PFSK-1 (cell line): ENCODE measurements at regions not wholly inside any gene's neighbourhood (a gene's known extent, or its start where the extent isn't known, plus 50 kb on each side); places are given as distances from the start of the nearest gene placed in this dataset.

Experiments
- FOXP2 ChIP-seq: optimal IDR thresholded peaks from 2 replicates; pipeline ENCODE3; 2011; ENCODE audit warnings: borderline replicate concordance, control low read depth, inconsistent platforms; ENCODE audit not compliant: insufficient read depth; ENCODE audit errors: extremely low read length, extremely low read depth
- POLR2AphosphoS5 ChIP-seq: IDR thresholded peaks from 2 replicates; pipeline ENCODE4 v1.6.1; 2012; ENCODE audit warnings: low read depth, mild to moderate bottlenecking, control low read depth, low read length, moderate library complexity
- SIN3A ChIP-seq: IDR thresholded peaks from 2 replicates; pipeline ENCODE4 v1.6.1; 2012; ENCODE audit warnings: mild to moderate bottlenecking, low read length, moderate library complexity, borderline replicate concordance; ENCODE audit not compliant: insufficient read depth
- TF ChIP-seq, protein P1 (sequence below), 2 experiments: IDR thresholded peaks; 2 replicates each; pipeline versions ENCODE4 v1.6.1 to v1.8.0; 2011 to 2012; ENCODE audit warnings: low read depth in 2 of 2, low read length in 2 of 2, control low read depth in 1 of 2, inconsistent platforms in 1 of 2, mild to moderate bottlenecking in 1 of 2, moderate library complexity in 1 of 2; ENCODE audit not compliant: insufficient read depth in 1 of 2

DNA sequence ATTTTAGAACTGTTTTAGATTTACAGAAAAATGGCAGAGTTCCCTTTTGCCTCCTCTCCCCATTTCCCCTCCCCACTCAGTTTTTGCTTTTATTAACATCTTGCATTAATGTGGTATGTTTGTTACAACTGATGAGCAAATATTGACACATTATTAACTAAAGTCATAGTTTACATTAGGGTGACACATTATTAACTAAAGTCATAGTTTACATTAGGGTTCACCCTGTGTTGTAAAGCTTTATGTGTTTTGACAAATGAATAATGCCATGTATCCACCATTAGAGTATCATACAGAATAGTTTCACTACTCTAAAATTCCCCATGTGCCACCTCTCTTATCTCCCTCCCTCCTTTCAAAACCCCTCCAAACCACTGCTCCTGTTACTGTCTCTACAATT, 262.5 kb downstream of the NPR3 start:
- TF ChIP-seq POLR2AphosphoS5 (no peak), FOXP2 (no peak), SIN3A (no peak)
- TF ChIP-seq, protein P1, sequence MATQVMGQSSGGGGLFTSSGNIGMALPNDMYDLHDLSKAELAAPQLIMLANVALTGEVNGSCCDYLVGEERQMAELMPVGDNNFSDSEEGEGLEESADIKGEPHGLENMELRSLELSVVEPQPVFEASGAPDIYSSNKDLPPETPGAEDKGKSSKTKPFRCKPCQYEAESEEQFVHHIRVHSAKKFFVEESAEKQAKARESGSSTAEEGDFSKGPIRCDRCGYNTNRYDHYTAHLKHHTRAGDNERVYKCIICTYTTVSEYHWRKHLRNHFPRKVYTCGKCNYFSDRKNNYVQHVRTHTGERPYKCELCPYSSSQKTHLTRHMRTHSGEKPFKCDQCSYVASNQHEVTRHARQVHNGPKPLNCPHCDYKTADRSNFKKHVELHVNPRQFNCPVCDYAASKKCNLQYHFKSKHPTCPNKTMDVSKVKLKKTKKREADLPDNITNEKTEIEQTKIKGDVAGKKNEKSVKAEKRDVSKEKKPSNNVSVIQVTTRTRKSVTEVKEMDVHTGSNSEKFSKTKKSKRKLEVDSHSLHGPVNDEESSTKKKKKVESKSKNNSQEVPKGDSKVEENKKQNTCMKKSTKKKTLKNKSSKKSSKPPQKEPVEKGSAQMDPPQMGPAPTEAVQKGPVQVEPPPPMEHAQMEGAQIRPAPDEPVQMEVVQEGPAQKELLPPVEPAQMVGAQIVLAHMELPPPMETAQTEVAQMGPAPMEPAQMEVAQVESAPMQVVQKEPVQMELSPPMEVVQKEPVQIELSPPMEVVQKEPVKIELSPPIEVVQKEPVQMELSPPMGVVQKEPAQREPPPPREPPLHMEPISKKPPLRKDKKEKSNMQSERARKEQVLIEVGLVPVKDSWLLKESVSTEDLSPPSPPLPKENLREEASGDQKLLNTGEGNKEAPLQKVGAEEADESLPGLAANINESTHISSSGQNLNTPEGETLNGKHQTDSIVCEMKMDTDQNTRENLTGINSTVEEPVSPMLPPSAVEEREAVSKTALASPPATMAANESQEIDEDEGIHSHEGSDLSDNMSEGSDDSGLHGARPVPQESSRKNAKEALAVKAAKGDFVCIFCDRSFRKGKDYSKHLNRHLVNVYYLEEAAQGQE (IDR thresholded peaks at IDR 0.05; ENCODE audit: insufficient read depth in 1 of 2, low read depth in 2 of 2, low read length in 2 of 2), result no peak
